Heart right ventricle (tissue), 16 donors: ENCODE measurements at regions not wholly inside any gene's neighbourhood (a gene's known extent, or its start where the extent isn't known, plus 50 kb on each side); places are given as distances from the start of the nearest gene placed in this dataset.

Experiments used
- ATAC-seq, 8 donors: fragments of 200-7000 bp; cut with Tn5 transposase; one replicate each; pipeline ENCODE4 v1.9.1; 2020; ENCODE audit warnings: mild to moderate bottlenecking in 8 of 8, moderate library complexity in 8 of 8, moderate number of reproducible peaks in 1 of 8
- DNase-seq, 2 donors: peaks; one replicate each; pipeline ENCODE4 v3.0.0-alpha.2; 2020
- H3K27ac ChIP-seq, 10 donors: fragments of 200-600 bp; sonication (generic) in 2 of 10; one replicate each; pipeline versions ENCODE4 v1.5.0 to v1.8.0; 2020 to 2022; ENCODE audit warnings: mild to moderate bottlenecking in 3 of 10
- H3K27me3 ChIP-seq, 7 donors: fragments of 200-600 bp; one replicate each; pipeline ENCODE4 v1.8.0; 2021 to 2022; ENCODE audit warnings: mild to moderate bottlenecking in 2 of 7
- H3K36me3 ChIP-seq, 9 donors: fragments of 200-600 bp; sonication (generic) in 1 of 9; one replicate each; pipeline versions ENCODE4 v1.5.0 to v1.8.0; 2020 to 2022; ENCODE audit warnings: mild to moderate bottlenecking in 2 of 9
- H3K4me1 ChIP-seq, 9 donors: fragments of 200-600 bp; sonication (generic) in 1 of 9; one replicate each; pipeline versions ENCODE4 v1.5.0 to v1.8.0; 2020 to 2022; ENCODE audit warnings: mild to moderate bottlenecking in 4 of 9
- H3K4me3 ChIP-seq, 10 donors: fragments of 200-600 bp; sonication (generic) in 2 of 10; one replicate each; pipeline versions ENCODE4 v1.5.0 to v1.8.0; 2020 to 2022; ENCODE audit warnings: mild to moderate bottlenecking in 7 of 10, moderate library complexity in 2 of 10
- H3K9me3 ChIP-seq, 11 donors: fragments of 200-600 bp in 10 of 11; sonication (generic) in 2 of 11; one replicate each; pipeline versions ENCODE4 v1.5.0 to v1.8.0; 2013 to 2022; ENCODE audit warnings: mild to moderate bottlenecking in 2 of 11, control low read depth in 1 of 11, moderate library complexity in 1 of 11
- WGBS, 2 donors: extraction: QIAGEN DNeasy Blood & Tissue Kit; methylation state at CpG; one replicate each; pipeline ENCODE4 v1.1.7; 2013; ENCODE audit warnings: inconsistent platforms in 1 of 2; 5-methylcytosine and 5-hydroxymethylcytosine counted together
- intact Hi-C, 10 donors: fragments of 100-400 bp; cut with DNase I; formaldehyde crosslinking; loops; one replicate each; pipeline versions ENCODE4 v1.11.1 to v1.14.2; 2022
- TF ChIP-seq, protein P1 (sequence below), 9 donors: fragments of 200-600 bp; sonication (generic) in 2 of 9; IDR thresholded peaks; one replicate each; pipeline versions ENCODE4 v1.5.0 to v1.8.0; 2021 to 2022; ENCODE audit warnings: antibody characterized with exemption in 9 of 9, mild to moderate bottlenecking in 5 of 9, moderate library complexity in 1 of 9
- donor health status: Arrhythmogenic right ventricular cardiomyopathy.
- donor health status: ischemic (EF 13 %, LVEDD 7.1; RV severe dilation, severe dysfunction).
- donor health status: healthy with polysubstance abuse.
- donor health status: DM: no; HTN: yes; CAD: no.
- donor health status: DM: no; HTN: no; CAD: no.
- donor health status: ischemic (EF 25% LVEDD 6.9; RV normal size, moderate dysfunction).
- donor health status: ischemic (EF 25% LVEDD 5.7; RV mildly dilated, moderate dysfunction).
- donor health status: healthy.
- donor health status: DM: yes; HTN: yes; CAD: no.
- donor health status: Ischemic cardiomyopathy.
- donor health status: ischemic (EF 35%, LVEDD 5.7; RV mildly dilated, moderate dysfunction).
- donor health status: nonischemic (EF 11% LVEDD 7.7; RV severe dilation, severe dysfunction).
- donor health status: DM: yes; HTN: yes; CAD: no.
- donor health status: PGD.
- donor health status: ischemic (EF 29% LVEDD 5.4; RV normal size, mild dysfunction).
- donor health status: nonischemic (EF 23%, LVEDD 6.1; RV moderate dilation, normal function).

DNA sequence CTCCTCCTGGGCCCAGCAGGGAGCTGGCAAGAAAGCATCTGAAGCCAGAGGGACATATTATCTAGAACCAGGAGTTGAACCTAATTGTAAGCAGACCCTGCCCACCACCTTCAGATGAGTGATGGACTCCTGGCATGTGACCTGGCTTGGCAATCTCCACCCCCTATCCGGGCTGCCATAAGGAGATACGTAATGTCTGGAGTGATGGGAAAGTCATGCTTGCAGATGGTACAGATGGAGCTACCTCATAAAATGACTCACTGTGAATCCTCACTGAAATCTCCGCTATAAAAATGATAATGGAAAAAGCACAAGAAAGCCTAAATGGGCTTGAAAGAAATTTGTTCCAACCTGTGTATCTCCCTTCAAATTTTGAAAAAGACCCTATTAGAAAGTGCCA is 157.5 kb downstream of the DMRT2 start:
- Histone ChIP-seq H3K27ac (no peak overlapping the region), H3K4me1 (no peaks in the 10 kb centered on the region), H3K36me3 (no peaks in the 10 kb centered on the region), H3K9me3 (peaks cover 0 to 9% (median 0%) of the 10 kb centered on the region in 11 donors), H3K4me3 (no peak overlapping the region), H3K27me3 (no peaks in the 10 kb centered on the region)
- WGBS, 2 donors, result 74 to 76% methylated on average over 3 of the region's 3 CpGs
- intact Hi-C loops, result no loop called here
- ATAC-seq (no peak), DNase-seq (no peak)
- TF ChIP-seq, protein P1, sequence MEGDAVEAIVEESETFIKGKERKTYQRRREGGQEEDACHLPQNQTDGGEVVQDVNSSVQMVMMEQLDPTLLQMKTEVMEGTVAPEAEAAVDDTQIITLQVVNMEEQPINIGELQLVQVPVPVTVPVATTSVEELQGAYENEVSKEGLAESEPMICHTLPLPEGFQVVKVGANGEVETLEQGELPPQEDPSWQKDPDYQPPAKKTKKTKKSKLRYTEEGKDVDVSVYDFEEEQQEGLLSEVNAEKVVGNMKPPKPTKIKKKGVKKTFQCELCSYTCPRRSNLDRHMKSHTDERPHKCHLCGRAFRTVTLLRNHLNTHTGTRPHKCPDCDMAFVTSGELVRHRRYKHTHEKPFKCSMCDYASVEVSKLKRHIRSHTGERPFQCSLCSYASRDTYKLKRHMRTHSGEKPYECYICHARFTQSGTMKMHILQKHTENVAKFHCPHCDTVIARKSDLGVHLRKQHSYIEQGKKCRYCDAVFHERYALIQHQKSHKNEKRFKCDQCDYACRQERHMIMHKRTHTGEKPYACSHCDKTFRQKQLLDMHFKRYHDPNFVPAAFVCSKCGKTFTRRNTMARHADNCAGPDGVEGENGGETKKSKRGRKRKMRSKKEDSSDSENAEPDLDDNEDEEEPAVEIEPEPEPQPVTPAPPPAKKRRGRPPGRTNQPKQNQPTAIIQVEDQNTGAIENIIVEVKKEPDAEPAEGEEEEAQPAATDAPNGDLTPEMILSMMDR (IDR thresholded peaks at IDR 0.05), result no peak

GRCh38 chr9:1208157-1208556 is 158.0 kb downstream of the DMRT2 start:
- Histone ChIP-seq H3K27me3 (no peaks in the 10 kb centered on the region), H3K9me3 (peaks cover 0 to 9% (median 0%) of the 10 kb centered on the region in 11 donors), H3K27ac (no peak overlapping the region), H3K4me1 (no peaks in the 10 kb centered on the region), H3K36me3 (no peaks in the 10 kb centered on the region), H3K4me3 (no peak overlapping the region)
- ATAC-seq (peak in 1 of 8 donors; percentile 53), DNase-seq (no peak)
- intact Hi-C loops, result no loop called here
- WGBS, 2 donors, result 57 to 69% methylated on average over 2 of the region's 2 CpGs
- TF ChIP-seq, protein P1 (IDR thresholded peaks at IDR 0.05), result no peak

- Histone ChIP-seq H3K9me3 (peaks cover 0 to 9% (median 0%) of the 10 kb centered on the region in 11 donors), H3K27me3 (no peaks in the 10 kb centered on the region), H3K36me3 (no peaks in the 10 kb centered on the region), H3K4me3 (no peak overlapping the region), H3K4me1 (no peaks in the 10 kb centered on the region), H3K27ac (no peak overlapping the region)
- TF ChIP-seq, protein P1 (IDR thresholded peaks at IDR 0.05), result no peak
- intact Hi-C loops, result no loop called here
- ATAC-seq (no peak), DNase-seq (no peak)
- WGBS, 2 donors, result 71 to 86% methylated on average over 3 of the region's 3 CpGs
Measured at GRCh38 chr9:1210954-1211353, 160.8 kb downstream of the DMRT2 start.

GRCh38 chr9:1216532-1216931 is 166.4 kb downstream of the DMRT2 start:
- WGBS, 2 donors, result 54 to 73% methylated on average over 2 of the region's 2 CpGs

More at GRCh38 chr9:1216532-1216931, 166.4 kb downstream of the DMRT2 start:
- TF ChIP-seq, protein P1 (IDR thresholded peaks at IDR 0.05), result no peak
- ATAC-seq, result no peak
- intact Hi-C loops, result no loop called here
- H3K27ac ChIP-seq, result no peak overlapping the region
- H3K4me1 ChIP-seq, result no peaks in the 10 kb centered on the region
- H3K36me3 ChIP-seq, result no peaks in the 10 kb centered on the region
- no peaks in the 10 kb centered on the region for H3K27me3 ChIP-seq
- H3K9me3 ChIP-seq, result no peaks in the 10 kb centered on the region
- no peak for DNase-seq
- H3K4me3 ChIP-seq, result no peak overlapping the region
